ENCODE measurements at regions not wholly inside any gene's neighbourhood (a gene's known extent, or its start where the extent isn't known, plus 50 kb on each side); places are given as distances from the start of the nearest gene placed in this dataset.

DNA sequence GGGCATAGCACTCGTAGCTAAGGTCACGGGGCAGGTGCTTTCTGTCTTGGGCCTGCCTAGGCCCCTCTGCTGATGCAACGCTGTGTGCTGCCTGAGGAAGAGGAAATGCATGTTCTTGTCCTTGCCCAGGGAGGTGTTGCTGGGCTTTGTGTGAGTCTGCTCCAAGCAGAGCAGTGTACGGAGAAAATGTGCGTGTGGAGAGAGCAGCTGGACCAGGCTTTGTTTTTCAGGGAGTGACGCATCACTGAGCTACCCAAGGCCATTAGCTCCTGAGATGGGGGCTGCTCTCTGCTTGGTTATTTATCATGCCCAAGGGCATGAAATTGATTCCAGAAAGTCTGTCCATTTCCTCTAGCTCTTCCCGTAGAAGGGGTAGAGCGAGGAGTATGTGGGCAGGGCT is 82.9 kb upstream of the THY1 start:
- no peak for DNase-seq
- TF ChIP-seq EZH2phosphoT487 (IDR thresholded peaks at IDR 0.05; ENCODE audit: insufficient read depth, low read depth) = no peak
- TF ChIP-seq EZH2 (IDR thresholded peaks at IDR 0.05; ENCODE audit: insufficient read depth, poor library complexity, severe bottlenecking) = no peak
- H2AFZ ChIP-seq = no peak overlapping the region
- no peak overlapping the region for H3K27ac ChIP-seq
- no peaks in the 10 kb centered on the region for H3K9me2 ChIP-seq (ENCODE audit: insufficient read depth)
- peaks cover 15% of the 10 kb centered on the region for H3F3A ChIP-seq (ENCODE audit: insufficient read depth)
- H3K36me3 ChIP-seq (ENCODE audit: low read depth) = no peaks in the 10 kb centered on the region
- peaks cover 3% of the 10 kb centered on the region; the same call in 1 of the 2 replicates for H3K27me3 ChIP-seq (replicated peaks; ENCODE audit: insufficient read depth)
- H3K9me3 ChIP-seq (ENCODE audit: low read depth) = no peaks in the 10 kb centered on the region
- 91% methylated on average over 8 of the region's 8 CpGs for WGBS, 2 experiments (ENCODE audit: low coverage in 1 of 2, low lambda C conversion rate in 2 of 2, missing lambda C conversion rate in 2 of 2)
- in situ Hi-C loops (cut with MboI) = no loop called here
- no peak overlapping the region for H3K9ac ChIP-seq
- H3K4me3 ChIP-seq = no peak overlapping the region
- H3K4me2 ChIP-seq (ENCODE audit: unreplicated experiment) = no peak overlapping the region
- no peaks in the 10 kb centered on the region for H3K79me2 ChIP-seq (ENCODE audit: insufficient read depth)
- no peaks in the 10 kb centered on the region for H4K20me1 ChIP-seq (ENCODE audit: insufficient read depth)
- H3K4me1 ChIP-seq (ENCODE audit: insufficient read depth) = peaks cover 18% of the 10 kb centered on the region

DNA sequence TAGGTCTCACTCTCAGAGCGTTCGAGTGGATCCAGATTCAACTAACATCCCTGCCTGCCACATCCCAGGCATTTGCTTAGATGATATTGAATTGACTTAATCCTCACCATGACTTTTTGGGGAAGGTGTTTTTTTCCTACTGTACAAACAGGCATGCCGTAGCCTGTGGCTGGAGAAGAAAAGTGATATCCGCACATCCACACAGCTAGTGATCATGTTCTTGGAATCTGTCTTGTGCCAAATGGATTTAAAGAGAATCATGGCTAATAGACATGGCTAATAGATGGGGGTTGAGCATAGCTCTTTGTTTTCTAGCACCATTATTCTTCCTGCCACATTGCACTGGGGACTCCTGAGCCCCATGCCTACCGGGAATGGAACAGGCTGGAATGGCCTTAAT is 82.1 kb upstream of the THY1 start:
- Histone ChIP-seq H3K4me2 (ENCODE audit: unreplicated experiment) (no peak overlapping the region), H3K27me3 (replicated peaks; ENCODE audit: insufficient read depth) (peaks cover 8% of the 10 kb centered on the region; the same call in 1 of the 2 replicates), H3K27ac (no peak overlapping the region), H3K4me3 (no peak overlapping the region), H3K36me3 (ENCODE audit: low read depth) (no peaks in the 10 kb centered on the region), H3K9me3 (ENCODE audit: low read depth) (no peaks in the 10 kb centered on the region), H3K9me2 (ENCODE audit: insufficient read depth) (no peaks in the 10 kb centered on the region), H3K4me1 (ENCODE audit: insufficient read depth) (peaks cover 12% of the 10 kb centered on the region), H4K20me1 (ENCODE audit: insufficient read depth) (no peaks in the 10 kb centered on the region), H3F3A (ENCODE audit: insufficient read depth) (peaks cover 7% of the 10 kb centered on the region), H3K79me2 (ENCODE audit: insufficient read depth) (no peaks in the 10 kb centered on the region), H3K9ac (no peak overlapping the region), H2AFZ (no peak overlapping the region)
- in situ Hi-C loops (cut with MboI) = no loop called here
- WGBS, 2 experiments (ENCODE audit: low coverage in 1 of 2, low lambda C conversion rate in 2 of 2, missing lambda C conversion rate in 2 of 2) = 66 to 71% methylated on average over 5 of the region's 5 CpGs
- no peak for DNase-seq
- no peak for TF ChIP-seq EZH2 (IDR thresholded peaks at IDR 0.05; ENCODE audit: insufficient read depth, poor library complexity, severe bottlenecking)
- no peak for TF ChIP-seq EZH2phosphoT487 (IDR thresholded peaks at IDR 0.05; ENCODE audit: insufficient read depth, low read depth)

DNA sequence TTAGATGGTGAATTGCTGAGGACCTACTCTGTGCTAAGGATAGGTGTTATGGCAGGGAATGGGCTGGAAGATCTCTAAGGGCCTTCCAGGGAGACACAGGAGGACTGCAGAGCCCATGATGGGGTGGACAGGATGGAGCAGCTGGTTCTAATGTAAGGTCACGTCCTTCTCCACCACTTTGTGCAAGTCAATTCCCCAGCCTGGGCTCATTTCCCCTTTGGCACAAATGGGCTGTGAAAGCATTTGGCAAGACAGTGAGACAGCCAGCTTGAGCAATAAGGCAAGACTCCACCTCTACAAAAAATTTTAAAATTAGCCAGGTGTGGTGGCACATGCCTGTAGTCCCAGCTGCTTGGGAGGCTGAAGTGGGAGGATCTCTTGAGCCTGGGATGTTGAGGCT is 81.4 kb upstream of the THY1 start:
- Histone ChIP-seq H2AFZ (no peak overlapping the region), H3K4me2 (ENCODE audit: unreplicated experiment) (no peak overlapping the region), H3K4me3 (no peak overlapping the region), H4K20me1 (ENCODE audit: insufficient read depth) (no peaks in the 10 kb centered on the region), H3K79me2 (ENCODE audit: insufficient read depth) (no peaks in the 10 kb centered on the region), H3K27ac (no peak overlapping the region), H3K9me2 (ENCODE audit: insufficient read depth) (no peaks in the 10 kb centered on the region), H3F3A (ENCODE audit: insufficient read depth) (peaks cover under 1% of the 10 kb centered on the region; the same call in 1 of the 2 replicates), H3K9me3 (ENCODE audit: low read depth) (no peaks in the 10 kb centered on the region), H3K36me3 (ENCODE audit: low read depth) (no peaks in the 10 kb centered on the region), H3K9ac (no peak overlapping the region), H3K4me1 (ENCODE audit: insufficient read depth) (peaks cover 5% of the 10 kb centered on the region), H3K27me3 (replicated peaks; ENCODE audit: insufficient read depth) (peaks cover 14% of the 10 kb centered on the region; the same call in 1 of the 2 replicates)
- WGBS, 2 experiments (ENCODE audit: low coverage in 1 of 2, low lambda C conversion rate in 2 of 2, missing lambda C conversion rate in 2 of 2) = 71 to 82% methylated on average over 1 of the region's 1 CpG
- TF ChIP-seq EZH2 (IDR thresholded peaks at IDR 0.05; ENCODE audit: insufficient read depth, poor library complexity, severe bottlenecking) = no peak
- TF ChIP-seq EZH2phosphoT487 (IDR thresholded peaks at IDR 0.05; ENCODE audit: insufficient read depth, low read depth) = no peak
- in situ Hi-C loops (cut with MboI) = no loop called here
- no peak for DNase-seq

DNA sequence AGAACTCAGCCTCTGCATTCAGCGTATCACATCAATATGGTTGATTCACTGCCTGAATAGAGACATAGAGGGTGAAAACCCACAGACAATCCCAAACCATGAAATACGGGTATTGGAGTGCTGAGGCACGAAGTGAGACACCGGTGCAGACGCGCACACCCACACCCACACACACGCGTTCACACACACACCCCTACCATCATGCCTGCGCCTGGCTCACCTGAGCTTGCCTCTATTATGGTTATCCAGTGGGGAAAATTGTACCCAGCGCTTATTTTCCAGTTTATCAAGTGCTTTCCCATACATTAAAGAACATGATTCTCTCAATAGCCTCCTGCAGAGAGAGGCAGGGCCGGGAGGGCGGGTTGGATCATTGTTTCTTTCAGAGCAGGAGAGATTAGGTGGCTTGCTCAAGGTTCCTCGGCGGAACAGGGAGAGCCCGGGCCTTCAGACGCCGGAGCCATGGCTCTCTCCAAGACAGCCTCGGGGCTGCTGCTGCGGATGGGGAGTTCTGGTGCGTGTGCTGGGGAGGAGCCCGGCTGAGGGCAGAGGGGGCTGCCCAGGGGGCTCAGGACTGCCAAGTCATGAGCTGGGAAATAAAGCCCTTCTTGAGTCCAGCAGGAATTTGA is 78.9 kb upstream of the THY1 start:
- H3K4me3 ChIP-seq = no peak overlapping the region
- H3K79me2 ChIP-seq (ENCODE audit: insufficient read depth) = no peaks in the 10 kb centered on the region
- H3K27ac ChIP-seq = no peak overlapping the region
- no peaks in the 10 kb centered on the region for H3K9me2 ChIP-seq (ENCODE audit: insufficient read depth)
- no peaks in the 10 kb centered on the region for H4K20me1 ChIP-seq (ENCODE audit: insufficient read depth)
- WGBS, 2 experiments (ENCODE audit: low coverage in 1 of 2, low lambda C conversion rate in 2 of 2, missing lambda C conversion rate in 2 of 2) = 70 to 75% methylated on average over 17 to 21 of the region's 21 CpGs
- peaks cover 15% of the 10 kb centered on the region; the same call in 1 of the 2 replicates for H3K27me3 ChIP-seq (replicated peaks; ENCODE audit: insufficient read depth)
- H3F3A ChIP-seq (ENCODE audit: insufficient read depth) = no peaks in the 10 kb centered on the region
- in situ Hi-C loops (cut with MboI) = no loop called here
- no peaks in the 10 kb centered on the region for H3K9me3 ChIP-seq (ENCODE audit: low read depth)
- DNase-seq = no peak
- H3K4me2 ChIP-seq (ENCODE audit: unreplicated experiment) = no peak overlapping the region
- no peaks in the 10 kb centered on the region for H3K36me3 ChIP-seq (ENCODE audit: low read depth)
- H2AFZ ChIP-seq = no peak overlapping the region
- H3K4me1 ChIP-seq (ENCODE audit: insufficient read depth) = 0 out of 2 replicates have a peak, but pooled peaks cover 3% of the 10 kb centered on the region
- H3K9ac ChIP-seq = no peak overlapping the region
- TF ChIP-seq EZH2 (IDR thresholded peaks at IDR 0.05; ENCODE audit: insufficient read depth, poor library complexity, severe bottlenecking) (no peak), EZH2phosphoT487 (IDR thresholded peaks at IDR 0.05; ENCODE audit: insufficient read depth, low read depth) (no peak)
